GM12878 (cell line): ENCODE measurements at regions not wholly inside any gene's neighbourhood (a gene's known extent, or its start where the extent isn't known, plus 50 kb on each side); places are given as distances from the start of the nearest gene placed in this dataset.

Experiments used
- ATAC-seq: fragments of 200-7000 bp; cut with Tn5 transposase; 3 replicates; pipeline ENCODE4 v1.9.1; 2020; ENCODE audit warnings: mild to moderate bottlenecking, moderate library complexity
- BruUV-seq: library from RNA; stranded (reverse); fragments of 400-500 nt; replicated peaks from 2 replicates; lab custom pipeline; 2021; lab: Mats Ljungman, UMichigan
- CTCF ChIA-PET: fragments of 300-600 bp; sonication (Branson Sonifier 250); formaldehyde crosslinking; extraction: SDS; loops from one replicate; lab custom pipeline; 2021; ENCODE audit warnings: inconsistent platforms; lab: Yijun Ruan, JAX
- POLR2A ChIA-PET: fragments of 350-600 bp; formaldehyde crosslinking; extraction: SDS; loops from one replicate; lab custom pipeline; 2021; ENCODE audit warnings: inconsistent platforms; lab: Charles Lee
- RAD21 ChIA-PET: fragments of 300-600 bp; sonication (Branson Sonifier 250); formaldehyde crosslinking; loops from one replicate; lab custom pipeline; 2023; ENCODE audit warnings: antibody characterized with exemption; ENCODE audit not compliant: unreplicated experiment; lab: Charles Lee
- SMC1A ChIA-PET: fragments of 300-600 bp; sonication (Branson Sonifier 250); formaldehyde crosslinking; loops from one replicate; lab custom pipeline; 2023; ENCODE audit not compliant: unreplicated experiment, uncharacterized antibody; lab: Charles Lee
- DNase-seq: peaks from one replicate; pipeline ENCODE4 v3.0.0-alpha.2; 2011; ENCODE audit warnings: low read depth, low spot score
- FAIRE-seq: peaks from 3 replicates; lab custom pipeline; 2011; peaks lifted over from hg19 to GRCh38; lab: Jason Lieb, UNC
- H2AFZ ChIP-seq: 2 replicates; pipeline ENCODE4 v1.6.0; 2011; ENCODE audit warnings: low read depth, low read length, control low read depth; ENCODE audit not compliant: control insufficient read depth
- H3K27ac ChIP-seq: 2 replicates; pipeline ENCODE4 v1.5.1; 2011; ENCODE audit warnings: control low read depth; ENCODE audit not compliant: control insufficient read depth, insufficient read depth
- H3K27me3 ChIP-seq, 2 experiments: replicated peaks in 1 of 2; 2 replicates each; pipeline versions ENCODE4 v1.6.0 to v1.6.1; 2011; ENCODE audit warnings: low read length in 1 of 2; ENCODE audit not compliant: control insufficient read depth in 2 of 2, insufficient read depth in 2 of 2
- H3K36me3 ChIP-seq, 2 experiments: 2 replicates each; pipeline ENCODE4 v1.5.1; 2011; ENCODE audit warnings: low read length in 1 of 2; ENCODE audit not compliant: control insufficient read depth in 2 of 2, insufficient read depth in 2 of 2
- H3K4me1 ChIP-seq: 2 replicates; pipeline ENCODE4 v1.6.1; 2011; ENCODE audit warnings: mild to moderate bottlenecking, low read length, moderate library complexity, mixed read lengths; ENCODE audit not compliant: control insufficient read depth, insufficient read depth
- H3K4me2 ChIP-seq: 2 replicates; pipeline ENCODE4 v1.6.0; 2011; ENCODE audit warnings: control low read depth; ENCODE audit not compliant: control insufficient read depth, insufficient read depth
- H3K4me3 ChIP-seq: fragments of 200-600 bp; sonication (generic); 2 replicates; pipeline ENCODE4 v1.5.1; 2016
- H3K79me2 ChIP-seq: 2 replicates; pipeline ENCODE4 v1.6.0; 2011; ENCODE audit warnings: low read length; ENCODE audit not compliant: control insufficient read depth, insufficient read depth
- H3K9ac ChIP-seq: 2 replicates; pipeline ENCODE4 v1.8.0; 2011; ENCODE audit warnings: low read length, control low read depth, mixed read lengths; ENCODE audit not compliant: control insufficient read depth, insufficient read depth
- H3K9me3 ChIP-seq: replicated peaks from 3 replicates; pipeline ENCODE4 v1.5.1; 2011; ENCODE audit warnings: mild to moderate bottlenecking, low read length; ENCODE audit not compliant: control insufficient read depth, insufficient read depth
- H4K20me1 ChIP-seq: 2 replicates; pipeline ENCODE4 v1.6.0; 2011; ENCODE audit not compliant: control insufficient read depth, insufficient read depth
- EED ChIP-seq: sonication (generic); IDR thresholded peaks from 2 replicates; pipeline ENCODE4 v1.6.1; 2016; ENCODE audit warnings: antibody characterized with exemption, low read depth
- GATAD2B ChIP-seq: fragments of 450-650 bp; conservative IDR thresholded peaks from 2 replicates; pipeline ENCODE4 v1.6.1; 2017; ENCODE audit warnings: low read depth, mild to moderate bottlenecking, moderate library complexity
- IKZF1 ChIP-seq: fragments of 450-650 bp; conservative IDR thresholded peaks from 2 replicates; pipeline ENCODE4 v1.6.1; 2017; ENCODE audit warnings: antibody characterized with exemption, mild to moderate bottlenecking
- MEF2B ChIP-seq: fragments of 450-650 bp; IDR thresholded peaks from 2 replicates; pipeline ENCODE4 v1.6.1; 2018; ENCODE audit warnings: mild to moderate bottlenecking, moderate library complexity; ENCODE audit not compliant: partially characterized antibody, poor library complexity, severe bottlenecking
- MXI1 ChIP-seq: fragments of 150-350 bp; IDR thresholded peaks from 2 replicates; pipeline ENCODE4 v1.6.1; 2011; ENCODE audit warnings: low read depth, mild to moderate bottlenecking, inconsistent platforms, low read length, improper control_type of control experiment
- NBN ChIP-seq: fragments of 450-650 bp; IDR thresholded peaks from 2 replicates; pipeline ENCODE4 v1.6.1; 2016
- RUNX3 ChIP-seq: IDR thresholded peaks from 2 replicates; pipeline ENCODE4 v1.6.1; 2012; ENCODE audit warnings: low read length, inconsistent platforms
- SMC3 ChIP-seq: IDR thresholded peaks from 2 replicates; pipeline ENCODE4 v1.6.1; 2011; ENCODE audit warnings: low read length, improper control_type of control experiment, borderline replicate concordance
- WGBS: methylation state at CpG from one replicate; pipeline ENCODE4 v1.1.6; 2016; ENCODE audit warnings: low lambda C conversion rate; ENCODE audit not compliant: insufficient replicate concordance, insufficient coverage; ENCODE audit errors: missing lambda C conversion rate; 5-methylcytosine and 5-hydroxymethylcytosine counted together
- in situ Hi-C: fragments of 300-500 bp; cut with MboI; formaldehyde crosslinking; loops from 9 replicates; pipeline ENCODE4 v1.14.3; 2018; ENCODE audit warnings: mixed read lengths
- intact Hi-C: fragments of 100-400 bp; cut with micrococcal nuclease; formaldehyde crosslinking; loops from one replicate; pipeline ENCODE4 v1.14.2; 2022; ENCODE audit not compliant: unreplicated experiment
- TF ChIP-seq, protein P1 (sequence below): fragments of 450-650 bp; IDR thresholded peaks from 2 replicates; pipeline ENCODE4 v1.6.1; 2017; ENCODE audit warnings: mild to moderate bottlenecking, low read depth, inconsistent platforms; ENCODE audit not compliant: poor library complexity, severe bottlenecking
- TF ChIP-seq, protein P2 (sequence below): fragments of 450-650 bp; IDR thresholded peaks from 2 replicates; pipeline ENCODE4 v1.6.1; 2017; ENCODE audit warnings: mild to moderate bottlenecking, moderate library complexity
- TF ChIP-seq, protein P3 (sequence below): fragments of 450-650 bp; IDR thresholded peaks from 2 replicates; pipeline ENCODE4 v1.6.1; 2017; ENCODE audit warnings: mild to moderate bottlenecking, moderate library complexity
- TF ChIP-seq, protein P4 (sequence below): IDR thresholded peaks from 2 replicates; pipeline ENCODE4 v1.6.1; 2012; ENCODE audit warnings: low read depth, low read length, improper control_type of control experiment

DNA sequence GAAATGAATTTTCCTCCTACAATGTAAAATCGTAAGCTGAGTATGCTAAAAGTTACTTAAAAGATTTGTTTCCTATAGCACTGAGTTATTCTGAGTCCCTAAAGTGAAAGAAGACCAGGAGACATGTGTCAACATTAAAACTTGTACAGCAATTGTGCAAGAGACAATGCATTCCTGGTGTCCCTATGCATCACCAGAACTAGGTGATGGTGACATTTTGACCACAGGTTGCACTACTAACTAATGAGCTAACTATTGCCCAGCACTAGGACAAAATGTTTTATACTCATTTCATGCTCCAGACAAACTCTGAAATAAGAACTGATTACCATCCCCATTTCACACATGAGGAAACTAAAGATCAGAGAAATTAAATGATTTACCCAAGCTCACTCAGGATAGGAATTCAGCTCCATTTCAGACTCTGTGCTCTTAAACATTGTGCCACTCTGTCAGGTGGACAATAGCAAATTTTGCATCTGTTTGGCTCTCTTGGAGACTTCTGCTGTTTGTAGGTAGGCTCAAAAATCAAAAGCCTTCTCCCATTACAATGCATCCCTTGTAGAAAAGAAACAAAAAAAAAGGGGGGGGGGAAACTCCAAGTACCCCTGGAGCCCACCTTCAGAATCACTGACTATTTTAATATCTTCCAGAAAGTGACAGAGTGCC is 269.2 kb downstream of the ACTL7B start:
- ATAC-seq = no peak
- no peak overlapping the region for H2AFZ ChIP-seq
- SMC1A ChIA-PET = no interaction called here
- no peak for DNase-seq
- H3K27ac ChIP-seq = no peak overlapping the region
- H3K9ac ChIP-seq = no peak overlapping the region
- CTCF ChIA-PET = interaction anchor here (0.9 kb wide), 1 partner anchor 23 kb away, joined by 3 read pairs; no protein-coding TSS in a partner anchor
- BruUV-seq = no TSS peak
- H3K36me3 ChIP-seq = no peaks in the 10 kb centered on the region
- WGBS = 0% methylated on average over 1 of the region's 1 CpG
- no peak overlapping the region for H3K4me3 ChIP-seq
- intact Hi-C loops (no loop called here), in situ Hi-C loops (no loop called here)
- no peak overlapping the region for H3K4me2 ChIP-seq
- FAIRE-seq = no peak
- no peaks in the 10 kb centered on the region for H3K9me3 ChIP-seq
- no peaks in the 10 kb centered on the region; a peak in 2 of 4 replicates for H3K27me3 ChIP-seq
- RAD21 ChIA-PET = no interaction called here
- H3K4me1 ChIP-seq = no peaks in the 10 kb centered on the region
- no peaks in the 10 kb centered on the region for H3K79me2 ChIP-seq
- no peaks in the 10 kb centered on the region for H4K20me1 ChIP-seq
- POLR2A ChIA-PET = no interaction called here
- TF ChIP-seq, protein P1, sequence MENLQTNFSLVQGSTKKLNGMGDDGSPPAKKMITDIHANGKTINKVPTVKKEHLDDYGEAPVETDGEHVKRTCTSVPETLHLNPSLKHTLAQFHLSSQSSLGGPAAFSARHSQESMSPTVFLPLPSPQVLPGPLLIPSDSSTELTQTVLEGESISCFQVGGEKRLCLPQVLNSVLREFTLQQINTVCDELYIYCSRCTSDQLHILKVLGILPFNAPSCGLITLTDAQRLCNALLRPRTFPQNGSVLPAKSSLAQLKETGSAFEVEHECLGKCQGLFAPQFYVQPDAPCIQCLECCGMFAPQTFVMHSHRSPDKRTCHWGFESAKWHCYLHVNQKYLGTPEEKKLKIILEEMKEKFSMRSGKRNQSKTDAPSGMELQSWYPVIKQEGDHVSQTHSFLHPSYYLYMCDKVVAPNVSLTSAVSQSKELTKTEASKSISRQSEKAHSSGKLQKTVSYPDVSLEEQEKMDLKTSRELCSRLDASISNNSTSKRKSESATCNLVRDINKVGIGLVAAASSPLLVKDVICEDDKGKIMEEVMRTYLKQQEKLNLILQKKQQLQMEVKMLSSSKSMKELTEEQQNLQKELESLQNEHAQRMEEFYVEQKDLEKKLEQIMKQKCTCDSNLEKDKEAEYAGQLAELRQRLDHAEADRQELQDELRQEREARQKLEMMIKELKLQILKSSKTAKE = no peak
- TF ChIP-seq, protein P2, sequence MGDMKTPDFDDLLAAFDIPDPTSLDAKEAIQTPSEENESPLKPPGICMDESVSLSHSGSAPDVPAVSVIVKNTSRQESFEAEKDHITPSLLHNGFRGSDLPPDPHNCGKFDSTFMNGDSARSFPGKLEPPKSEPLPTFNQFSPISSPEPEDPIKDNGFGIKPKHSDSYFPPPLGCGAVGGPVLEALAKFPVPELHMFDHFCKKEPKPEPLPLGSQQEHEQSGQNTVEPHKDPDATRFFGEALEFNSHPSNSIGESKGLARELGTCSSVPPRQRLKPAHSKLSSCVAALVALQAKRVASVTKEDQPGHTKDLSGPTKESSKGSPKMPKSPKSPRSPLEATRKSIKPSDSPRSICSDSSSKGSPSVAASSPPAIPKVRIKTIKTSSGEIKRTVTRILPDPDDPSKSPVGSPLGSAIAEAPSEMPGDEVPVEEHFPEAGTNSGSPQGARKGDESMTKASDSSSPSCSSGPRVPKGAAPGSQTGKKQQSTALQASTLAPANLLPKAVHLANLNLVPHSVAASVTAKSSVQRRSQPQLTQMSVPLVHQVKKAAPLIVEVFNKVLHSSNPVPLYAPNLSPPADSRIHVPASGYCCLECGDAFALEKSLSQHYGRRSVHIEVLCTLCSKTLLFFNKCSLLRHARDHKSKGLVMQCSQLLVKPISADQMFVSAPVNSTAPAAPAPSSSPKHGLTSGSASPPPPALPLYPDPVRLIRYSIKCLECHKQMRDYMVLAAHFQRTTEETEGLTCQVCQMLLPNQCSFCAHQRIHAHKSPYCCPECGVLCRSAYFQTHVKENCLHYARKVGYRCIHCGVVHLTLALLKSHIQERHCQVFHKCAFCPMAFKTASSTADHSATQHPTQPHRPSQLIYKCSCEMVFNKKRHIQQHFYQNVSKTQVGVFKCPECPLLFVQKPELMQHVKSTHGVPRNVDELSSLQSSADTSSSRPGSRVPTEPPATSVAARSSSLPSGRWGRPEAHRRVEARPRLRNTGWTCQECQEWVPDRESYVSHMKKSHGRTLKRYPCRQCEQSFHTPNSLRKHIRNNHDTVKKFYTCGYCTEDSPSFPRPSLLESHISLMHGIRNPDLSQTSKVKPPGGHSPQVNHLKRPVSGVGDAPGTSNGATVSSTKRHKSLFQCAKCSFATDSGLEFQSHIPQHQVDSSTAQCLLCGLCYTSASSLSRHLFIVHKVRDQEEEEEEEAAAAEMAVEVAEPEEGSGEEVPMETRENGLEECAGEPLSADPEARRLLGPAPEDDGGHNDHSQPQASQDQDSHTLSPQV = no peak
- TF ChIP-seq EED (no peak), RUNX3 (no peak), IKZF1 (no peak), GATAD2B (no peak), MEF2B (no peak), MXI1 (no peak), SMC3 (no peak), NBN (no peak)
- TF ChIP-seq, protein P3, sequence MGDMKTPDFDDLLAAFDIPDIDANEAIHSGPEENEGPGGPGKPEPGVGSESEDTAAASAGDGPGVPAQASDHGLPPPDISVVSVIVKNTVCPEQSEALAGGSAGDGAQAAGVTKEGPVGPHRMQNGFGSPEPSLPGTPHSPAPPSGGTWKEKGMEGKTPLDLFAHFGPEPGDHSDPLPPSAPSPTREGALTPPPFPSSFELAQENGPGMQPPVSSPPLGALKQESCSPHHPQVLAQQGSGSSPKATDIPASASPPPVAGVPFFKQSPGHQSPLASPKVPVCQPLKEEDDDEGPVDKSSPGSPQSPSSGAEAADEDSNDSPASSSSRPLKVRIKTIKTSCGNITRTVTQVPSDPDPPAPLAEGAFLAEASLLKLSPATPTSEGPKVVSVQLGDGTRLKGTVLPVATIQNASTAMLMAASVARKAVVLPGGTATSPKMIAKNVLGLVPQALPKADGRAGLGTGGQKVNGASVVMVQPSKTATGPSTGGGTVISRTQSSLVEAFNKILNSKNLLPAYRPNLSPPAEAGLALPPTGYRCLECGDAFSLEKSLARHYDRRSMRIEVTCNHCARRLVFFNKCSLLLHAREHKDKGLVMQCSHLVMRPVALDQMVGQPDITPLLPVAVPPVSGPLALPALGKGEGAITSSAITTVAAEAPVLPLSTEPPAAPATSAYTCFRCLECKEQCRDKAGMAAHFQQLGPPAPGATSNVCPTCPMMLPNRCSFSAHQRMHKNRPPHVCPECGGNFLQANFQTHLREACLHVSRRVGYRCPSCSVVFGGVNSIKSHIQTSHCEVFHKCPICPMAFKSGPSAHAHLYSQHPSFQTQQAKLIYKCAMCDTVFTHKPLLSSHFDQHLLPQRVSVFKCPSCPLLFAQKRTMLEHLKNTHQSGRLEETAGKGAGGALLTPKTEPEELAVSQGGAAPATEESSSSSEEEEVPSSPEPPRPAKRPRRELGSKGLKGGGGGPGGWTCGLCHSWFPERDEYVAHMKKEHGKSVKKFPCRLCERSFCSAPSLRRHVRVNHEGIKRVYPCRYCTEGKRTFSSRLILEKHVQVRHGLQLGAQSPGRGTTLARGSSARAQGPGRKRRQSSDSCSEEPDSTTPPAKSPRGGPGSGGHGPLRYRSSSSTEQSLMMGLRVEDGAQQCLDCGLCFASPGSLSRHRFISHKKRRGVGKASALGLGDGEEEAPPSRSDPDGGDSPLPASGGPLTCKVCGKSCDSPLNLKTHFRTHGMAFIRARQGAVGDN = no peak
- TF ChIP-seq, protein P4, sequence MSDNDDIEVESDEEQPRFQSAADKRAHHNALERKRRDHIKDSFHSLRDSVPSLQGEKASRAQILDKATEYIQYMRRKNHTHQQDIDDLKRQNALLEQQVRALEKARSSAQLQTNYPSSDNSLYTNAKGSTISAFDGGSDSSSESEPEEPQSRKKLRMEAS = no peak
